Hindlimb muscle (tissue), 1 donor: ENCODE measurements at regions not wholly inside any gene's neighbourhood (a gene's known extent, or its start where the extent isn't known, plus 50 kb on each side); places are given as distances from the start of the nearest gene placed in this dataset.
"Not testable (repeated sequence)": the region's sequence is repeated elsewhere in the genome, so short reads cannot be mapped to it uniquely, and the experiment has no call there.

ENCODE experiments used
- DNase-seq: peaks from one replicate; pipeline ENCODE4 v3.0.0-alpha.2; 2013

- DNase-seq, result no peak
Observed at GRCh38 chrX:15114743-15115566, 154.9 kb downstream of the ASB9 start.

DNA sequence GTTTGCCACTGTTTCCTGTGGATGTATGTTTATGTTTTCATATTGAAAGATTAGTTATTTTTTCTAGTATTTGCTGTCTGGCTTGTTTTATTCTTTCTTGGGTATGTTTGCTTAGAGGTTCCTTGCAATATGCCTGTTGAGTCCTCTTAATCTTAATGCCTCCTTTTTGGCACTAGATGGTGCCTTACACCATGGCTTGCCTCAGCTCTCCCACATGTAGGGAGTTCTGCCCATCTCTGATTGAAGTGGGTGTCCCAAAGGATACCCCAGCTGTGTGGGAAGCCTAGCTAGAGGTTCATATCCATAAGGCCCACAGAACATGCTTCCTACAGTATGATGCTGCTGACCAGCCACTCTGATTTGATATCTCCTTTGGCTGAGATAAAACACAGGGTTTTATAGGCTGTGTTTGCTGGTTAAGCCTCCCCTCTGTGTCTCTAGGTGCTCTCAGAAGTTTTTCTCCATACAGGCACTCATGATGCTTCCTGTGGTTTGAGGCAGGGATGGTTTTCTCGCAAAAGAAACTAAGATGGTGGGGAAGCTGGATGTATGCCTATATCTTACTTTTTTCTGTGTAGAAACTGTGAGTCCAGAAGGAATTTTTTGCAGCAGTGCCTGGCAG is 162.4 kb downstream of the ASB9 start:
- DNase-seq, result no peak

DNA sequence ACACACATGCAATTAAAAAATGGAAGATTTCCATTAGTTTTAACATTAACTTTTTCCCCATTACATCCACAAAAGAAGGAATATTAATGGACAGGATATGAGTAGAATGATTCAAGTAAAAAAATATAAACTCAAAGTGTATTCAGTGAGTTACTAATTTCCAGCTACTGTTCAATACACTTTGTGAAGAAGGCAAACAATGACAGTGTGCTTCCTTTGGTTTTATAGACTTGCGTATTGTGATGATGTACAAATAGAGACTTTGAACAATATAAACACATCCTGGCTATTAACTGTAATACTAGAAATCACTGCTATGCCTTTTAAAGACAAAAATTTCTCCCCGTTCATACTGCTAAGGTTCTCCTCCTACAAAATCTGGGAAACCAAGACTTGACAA is 171.4 kb downstream of the ASB9 start:
- no peak for DNase-seq

DNA sequence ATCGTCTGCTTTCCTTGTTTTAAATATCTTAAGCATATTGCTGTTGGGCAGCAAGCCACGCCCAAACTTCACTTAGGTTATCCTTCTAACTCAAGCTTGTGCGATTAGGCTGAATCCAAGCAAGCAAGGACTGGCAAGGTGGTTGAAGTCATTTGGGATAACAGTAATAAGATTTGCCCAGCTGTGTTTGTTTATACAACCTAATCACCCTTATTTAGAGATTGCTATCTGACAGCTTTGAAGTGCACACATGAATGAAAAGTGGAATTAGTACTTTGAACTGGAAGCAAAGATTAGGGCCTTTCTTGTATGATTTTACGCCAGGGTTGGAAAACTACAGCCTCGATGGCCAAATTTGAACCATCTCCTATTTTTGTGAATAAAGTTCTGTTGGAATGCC is 182.1 kb downstream of the ASB9 start:
- no peak for DNase-seq

- DNase-seq, result no peak
Observed at GRCh38 chrX:15073313-15073712, 196.6 kb downstream of the ASB9 start.

DNA sequence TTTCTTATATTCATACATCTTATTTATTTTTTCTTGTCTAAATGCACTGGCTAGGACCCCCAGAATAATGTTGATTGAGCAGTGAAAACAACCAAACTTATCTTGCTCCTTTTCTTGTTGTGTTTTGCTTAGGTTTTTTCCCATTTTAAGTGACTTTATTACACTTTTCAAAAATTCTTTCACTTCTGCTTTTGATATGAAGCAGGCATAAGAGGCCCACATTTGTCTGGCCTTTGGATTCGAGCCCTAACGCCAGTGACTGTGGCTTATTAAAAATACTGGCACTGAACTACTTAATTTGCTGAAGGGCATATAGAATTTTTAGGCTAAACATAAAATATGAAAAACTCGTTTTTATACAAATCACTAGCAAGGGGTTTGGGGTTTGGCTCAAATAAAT is 197.0 kb downstream of the ASB9 start:
- DNase-seq, result no peak

DNA sequence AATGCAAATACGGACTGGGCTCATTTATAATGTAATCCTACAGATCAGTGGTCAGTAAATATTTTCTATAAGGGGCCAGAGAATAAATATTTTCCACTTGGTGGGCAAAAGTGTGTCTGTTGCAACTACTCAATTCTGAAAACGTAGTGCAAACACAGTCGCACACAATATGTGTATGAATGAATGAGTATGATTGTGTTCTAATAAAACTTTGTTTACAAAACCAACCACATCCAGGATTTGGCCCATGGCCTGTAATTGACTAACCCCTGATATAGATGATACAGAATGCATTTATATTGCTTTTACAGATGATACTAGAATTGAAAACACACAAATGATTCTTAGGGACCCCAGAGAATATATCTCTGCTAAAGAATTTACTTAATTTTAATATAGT is 197.6 kb downstream of the ASB9 start:
- no peak for DNase-seq

- DNase-seq, result peak; percentile 9
Observed at GRCh38 chrX:15059474-15059873, 186.3 kb downstream of the MOSPD2 start.

- no peak for DNase-seq
Observed at GRCh38 chrX:15056044-15056443, 182.8 kb downstream of the MOSPD2 start.

GRCh38 chrX:15055146-15055930 is 182.1 kb downstream of the MOSPD2 start:
- no peak for DNase-seq

- DNase-seq, result no peak
Observed at GRCh38 chrX:15050395-15050794, 177.2 kb downstream of the MOSPD2 start.

- DNase-seq, result no peak
Observed at GRCh38 chrX:15043538-15043937, 170.3 kb downstream of the MOSPD2 start.

DNA sequence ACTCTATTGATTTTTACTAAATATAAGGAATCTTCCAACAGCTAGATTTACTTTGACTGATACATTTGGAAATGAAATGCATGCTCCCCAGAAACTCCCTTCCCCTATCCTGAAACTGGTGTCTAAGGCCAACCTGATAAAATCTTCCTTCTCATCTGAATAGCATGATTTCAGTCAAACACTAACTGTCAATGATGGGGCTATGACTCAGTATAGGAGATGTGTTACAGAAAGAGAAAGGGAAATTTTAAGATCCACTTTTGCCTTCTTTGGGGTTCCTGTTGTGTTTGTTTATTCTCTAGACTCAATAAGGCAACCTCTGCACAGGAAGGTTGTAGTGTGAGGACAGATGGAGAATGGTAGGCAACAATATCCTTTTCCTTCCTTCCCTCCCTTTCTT is 160.7 kb downstream of the MOSPD2 start:
- no peak for DNase-seq

GRCh38 chrX:15017491-15017890 is 144.3 kb downstream of the MOSPD2 start:
- no peak for DNase-seq

GRCh38 chrX:15016051-15016450 is 142.8 kb downstream of the MOSPD2 start:
- no peak for DNase-seq

DNA sequence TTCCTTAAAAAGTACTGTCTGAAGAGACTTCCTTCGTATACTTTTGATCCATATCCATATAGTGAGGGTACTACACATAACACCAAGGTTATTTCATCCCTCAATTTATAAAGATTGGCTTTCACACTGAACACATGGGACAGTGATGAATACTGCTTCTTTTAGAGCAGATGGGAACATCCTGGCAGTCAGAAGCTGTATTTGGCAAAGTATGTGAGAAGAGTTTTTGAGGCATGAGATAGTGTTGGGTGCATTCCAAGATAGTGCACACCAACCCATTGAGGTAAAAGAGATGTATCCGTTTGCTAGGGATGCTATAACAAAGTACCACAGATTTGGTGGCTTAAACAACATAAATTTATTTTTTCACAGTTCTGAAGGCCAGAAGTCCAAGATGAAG is 141.1 kb downstream of the MOSPD2 start:
- no peak for DNase-seq

DNA sequence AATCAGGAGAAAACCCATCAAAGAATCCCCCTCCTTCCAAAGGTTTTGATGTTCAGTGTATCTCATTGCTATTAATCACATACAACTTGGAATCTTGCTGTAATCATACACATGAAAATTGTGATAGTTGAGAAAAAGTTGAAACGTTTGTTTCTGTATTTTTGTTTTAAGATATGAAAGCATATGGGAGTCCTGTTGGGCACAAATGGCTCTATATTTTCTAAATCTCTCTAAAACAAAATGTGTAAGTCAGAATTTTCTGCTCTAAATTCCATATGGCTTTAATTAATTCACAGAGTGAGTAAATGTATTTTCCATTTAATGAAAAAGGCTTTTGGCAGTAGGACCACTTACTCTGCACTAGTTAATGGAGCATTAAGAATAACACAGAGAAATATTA is 140.2 kb downstream of the MOSPD2 start:
- DNase-seq, result no peak

GRCh38 chrX:14997271-14997670 is 124.0 kb downstream of the MOSPD2 start:
- no peak for DNase-seq

DNA sequence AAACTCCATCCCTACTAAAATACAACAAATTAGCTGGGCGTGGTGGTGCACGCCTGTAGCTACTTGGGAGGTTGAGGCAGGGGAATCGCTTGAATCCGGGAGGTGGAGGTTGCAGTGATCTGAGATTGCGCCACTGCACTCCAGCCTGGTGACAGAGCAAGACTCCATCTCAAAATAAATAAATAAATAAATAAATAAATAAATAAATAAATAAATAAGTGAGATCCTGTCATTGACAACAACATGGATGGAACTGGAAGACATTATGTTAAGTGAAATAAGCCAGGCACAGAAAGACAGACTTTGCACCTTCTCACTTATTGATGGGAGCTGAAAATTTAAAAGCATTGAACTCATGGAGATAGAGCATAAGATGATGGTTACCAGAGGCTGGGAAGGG is 111.2 kb downstream of the MOSPD2 start:
- DNase-seq, result not testable (repeated sequence)
